MM.1S (cell line): ENCODE measurements at regions not wholly inside any gene's neighbourhood (a gene's known extent, or its start where the extent isn't known, plus 50 kb on each side); places are given as distances from the start of the nearest gene placed in this dataset.

Experiments used
- CTCF ChIP-seq: fragments of 300-600 bp; sonication (generic); IDR thresholded peaks from 2 replicates; pipeline ENCODE4 v1.5.1; 2016; ENCODE audit warnings: antibody characterized with exemption, low read length, mixed read lengths
- EZH2 ChIP-seq: fragments of 300-600 bp; sonication (generic); optimal IDR thresholded peaks from 2 replicates; pipeline ENCODE3; 2017; ENCODE audit warnings: low read depth, mild to moderate bottlenecking, antibody characterized with exemption, low read length, mixed read lengths
- EZH2phosphoT487 ChIP-seq: fragments of 300-600 bp; sonication (generic); IDR thresholded peaks from 2 replicates; pipeline ENCODE4 v1.6.1; 2018; ENCODE audit warnings: antibody characterized with exemption, low read length

GRCh38 chr18:54718408-54718773, 109.9 kb upstream of the RAB27B start:
- TF ChIP-seq CTCF (no peak), EZH2 (no peak), EZH2phosphoT487 (no peak)
